Loucy (cell line): ENCODE measurements at regions not wholly inside any gene's neighbourhood (a gene's known extent, or its start where the extent isn't known, plus 50 kb on each side); places are given as distances from the start of the nearest gene placed in this dataset.
"Not testable (repeated sequence)": the region's sequence is repeated elsewhere in the genome, so short reads cannot be mapped to it uniquely, and the experiment has no call there.

Experiments used
- EZH2phosphoT487 ChIP-seq: fragments of 200-600 bp; IDR thresholded peaks from 2 replicates; pipeline ENCODE4 v1.6.1; 2018; ENCODE audit warnings: antibody characterized with exemption, mild to moderate bottlenecking, moderate library complexity, borderline replicate concordance
- TF ChIP-seq, protein P1 (sequence below): fragments of 200-600 bp; sonication (generic); conservative IDR thresholded peaks from 2 replicates; pipeline ENCODE4 v1.5.1; 2014; ENCODE audit warnings: mild to moderate bottlenecking, antibody characterized with exemption, low read length

DNA sequence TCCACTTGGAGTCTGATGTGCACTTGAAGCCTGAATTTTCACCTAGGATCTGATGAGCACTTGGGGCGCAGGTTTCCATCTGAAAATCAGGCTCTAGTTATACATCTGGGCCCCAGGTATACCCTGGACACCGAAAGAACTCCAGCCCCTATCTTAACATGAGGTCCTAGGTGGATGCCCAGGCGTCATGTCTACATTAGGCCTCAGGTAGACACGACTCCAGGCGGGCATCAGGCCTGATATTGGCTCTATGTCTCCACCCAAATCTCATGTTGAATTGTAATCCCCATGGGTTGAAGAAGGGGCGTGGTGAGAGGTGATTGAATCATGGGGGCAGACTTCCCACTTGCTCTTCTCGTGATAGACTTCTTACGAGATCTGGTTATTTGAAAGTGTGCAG lies 1488.1 kb upstream of the TPTE start:
- TF ChIP-seq, protein P1, sequence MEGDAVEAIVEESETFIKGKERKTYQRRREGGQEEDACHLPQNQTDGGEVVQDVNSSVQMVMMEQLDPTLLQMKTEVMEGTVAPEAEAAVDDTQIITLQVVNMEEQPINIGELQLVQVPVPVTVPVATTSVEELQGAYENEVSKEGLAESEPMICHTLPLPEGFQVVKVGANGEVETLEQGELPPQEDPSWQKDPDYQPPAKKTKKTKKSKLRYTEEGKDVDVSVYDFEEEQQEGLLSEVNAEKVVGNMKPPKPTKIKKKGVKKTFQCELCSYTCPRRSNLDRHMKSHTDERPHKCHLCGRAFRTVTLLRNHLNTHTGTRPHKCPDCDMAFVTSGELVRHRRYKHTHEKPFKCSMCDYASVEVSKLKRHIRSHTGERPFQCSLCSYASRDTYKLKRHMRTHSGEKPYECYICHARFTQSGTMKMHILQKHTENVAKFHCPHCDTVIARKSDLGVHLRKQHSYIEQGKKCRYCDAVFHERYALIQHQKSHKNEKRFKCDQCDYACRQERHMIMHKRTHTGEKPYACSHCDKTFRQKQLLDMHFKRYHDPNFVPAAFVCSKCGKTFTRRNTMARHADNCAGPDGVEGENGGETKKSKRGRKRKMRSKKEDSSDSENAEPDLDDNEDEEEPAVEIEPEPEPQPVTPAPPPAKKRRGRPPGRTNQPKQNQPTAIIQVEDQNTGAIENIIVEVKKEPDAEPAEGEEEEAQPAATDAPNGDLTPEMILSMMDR, result not testable (repeated sequence)
- not testable (repeated sequence) for TF ChIP-seq EZH2phosphoT487
